ENCODE measurements at regions not wholly inside any gene's neighbourhood (a gene's known extent, or its start where the extent isn't known, plus 50 kb on each side); places are given as distances from the start of the nearest gene placed in this dataset.
"Not testable (repeated sequence)": the region's sequence is repeated elsewhere in the genome, so short reads cannot be mapped to it uniquely, and the experiment has no call there.

GRCh38 chr7:66459783-66460413 lies 168.8 kb upstream of the KCTD7 start:
- not testable (repeated sequence) for DNase-seq

GRCh38 chr7:66460921-66461361 lies 167.7 kb upstream of the KCTD7 start:
- no peak for DNase-seq

- DNase-seq = not testable (repeated sequence)
Observed at GRCh38 chr7:66461397-66461796, 167.3 kb upstream of the KCTD7 start.

GRCh38 chr7:66462831-66463230 lies 165.8 kb upstream of the KCTD7 start:
- DNase-seq = not testable (repeated sequence)

GRCh38 chr7:66464059-66464458 lies 164.6 kb upstream of the KCTD7 start:
- DNase-seq = no peak

- DNase-seq = no peak
Observed at GRCh38 chr7:66466081-66466600, 162.5 kb upstream of the KCTD7 start.

GRCh38 chr7:66467887-66468286 lies 160.8 kb upstream of the KCTD7 start:
- no peak for DNase-seq

- DNase-seq = not testable (repeated sequence)
Observed at GRCh38 chr7:66473064-66473463, 155.6 kb upstream of the KCTD7 start.

GRCh38 chr7:66474441-66474840 lies 154.2 kb upstream of the KCTD7 start:
- DNase-seq = no peak

GRCh38 chr7:66476056-66476455 lies 152.6 kb upstream of the KCTD7 start:
- not testable (repeated sequence) for DNase-seq

- not testable (repeated sequence) for DNase-seq
Observed at GRCh38 chr7:66477822-66478397, 150.8 kb upstream of the KCTD7 start.

GRCh38 chr7:66481229-66481628 lies 147.5 kb upstream of the KCTD7 start:
- not testable (repeated sequence) for DNase-seq

- not testable (repeated sequence) for DNase-seq
Observed at GRCh38 chr7:66489065-66489464, 139.6 kb upstream of the KCTD7 start.

GRCh38 chr7:66489741-66490140 lies 138.9 kb upstream of the KCTD7 start:
- not testable (repeated sequence) for DNase-seq

GRCh38 chr7:66490979-66491378 lies 137.7 kb upstream of the KCTD7 start:
- not testable (repeated sequence) for DNase-seq

GRCh38 chr7:66492405-66492804 lies 136.3 kb upstream of the KCTD7 start:
- DNase-seq = not testable (repeated sequence)

- DNase-seq = peak; percentile 98
Observed at GRCh38 chr7:66493235-66494205, 135.2 kb upstream of the KCTD7 start.

- no peak for DNase-seq
Observed at GRCh38 chr7:66497346-66497745, 131.3 kb upstream of the KCTD7 start.

GRCh38 chr7:66500087-66500486 lies 128.6 kb upstream of the KCTD7 start:
- DNase-seq = no peak

- DNase-seq = no peak
Observed at GRCh38 chr7:66502230-66503035, 126.2 kb upstream of the KCTD7 start.

GRCh38 chr7:66503036-66503370 lies 125.7 kb upstream of the KCTD7 start:
- no peak for DNase-seq

GRCh38 chr7:66503551-66504031 lies 125.1 kb upstream of the KCTD7 start:
- DNase-seq = no peak

Measured in left hindlimb (tissue), 1 donor.